Esophagus muscularis mucosa (tissue), 4 donors: ENCODE measurements at regions not wholly inside any gene's neighbourhood (a gene's known extent, or its start where the extent isn't known, plus 50 kb on each side); places are given as distances from the start of the nearest gene placed in this dataset.

ENCODE experiments used
- EP300 ChIP-seq: sonication (generic); formaldehyde crosslinking; IDR thresholded peaks from one replicate; pipeline ENCODE4 v1.6.1; 2017; ENCODE audit warnings: antibody characterized with exemption
- POLR2A ChIP-seq: fragments of 450-650 bp; IDR thresholded peaks from one replicate; pipeline ENCODE4 v1.6.1; 2017; ENCODE audit warnings: antibody characterized with exemption, moderate library complexity, mild to moderate bottlenecking, low read depth
- POLR2AphosphoS5 ChIP-seq, 2 donors: sonication (generic); formaldehyde crosslinking; IDR thresholded peaks; one replicate each; pipeline ENCODE4 v1.6.1; 2017; ENCODE audit warnings: antibody characterized with exemption in 2 of 2
- TF ChIP-seq, protein P1 (sequence below), 3 experiments: fragments of 200-600 bp in 2 of 3; fragments of 450-650 bp in 1 of 3; sonication (generic) in 2 of 3; IDR thresholded peaks; one replicate each; pipeline ENCODE4 v1.5.1; 2017 to 2019; ENCODE audit warnings: antibody characterized with exemption in 3 of 3, mild to moderate bottlenecking in 2 of 3, moderate library complexity in 1 of 3

DNA sequence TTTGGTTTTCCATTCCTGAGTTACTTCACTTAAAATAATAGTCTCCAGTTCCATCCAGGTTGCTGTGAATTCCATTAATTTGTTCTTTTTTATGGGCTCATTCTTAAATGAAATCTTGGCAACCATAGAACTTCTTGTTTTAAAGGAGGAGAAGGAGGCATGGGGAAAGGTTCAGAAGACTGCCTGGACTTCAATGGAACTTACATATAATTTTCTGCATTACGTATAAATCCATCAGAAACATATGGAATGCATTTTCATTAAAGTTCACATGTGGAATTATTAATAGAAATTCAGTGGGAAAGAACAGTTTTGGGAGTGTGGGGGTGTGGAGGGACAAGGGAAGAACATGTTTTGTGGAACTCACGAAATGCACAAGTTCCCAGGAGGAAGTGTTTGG, 176.6 kb upstream of the PRKCQ start:
- TF ChIP-seq, protein P1, sequence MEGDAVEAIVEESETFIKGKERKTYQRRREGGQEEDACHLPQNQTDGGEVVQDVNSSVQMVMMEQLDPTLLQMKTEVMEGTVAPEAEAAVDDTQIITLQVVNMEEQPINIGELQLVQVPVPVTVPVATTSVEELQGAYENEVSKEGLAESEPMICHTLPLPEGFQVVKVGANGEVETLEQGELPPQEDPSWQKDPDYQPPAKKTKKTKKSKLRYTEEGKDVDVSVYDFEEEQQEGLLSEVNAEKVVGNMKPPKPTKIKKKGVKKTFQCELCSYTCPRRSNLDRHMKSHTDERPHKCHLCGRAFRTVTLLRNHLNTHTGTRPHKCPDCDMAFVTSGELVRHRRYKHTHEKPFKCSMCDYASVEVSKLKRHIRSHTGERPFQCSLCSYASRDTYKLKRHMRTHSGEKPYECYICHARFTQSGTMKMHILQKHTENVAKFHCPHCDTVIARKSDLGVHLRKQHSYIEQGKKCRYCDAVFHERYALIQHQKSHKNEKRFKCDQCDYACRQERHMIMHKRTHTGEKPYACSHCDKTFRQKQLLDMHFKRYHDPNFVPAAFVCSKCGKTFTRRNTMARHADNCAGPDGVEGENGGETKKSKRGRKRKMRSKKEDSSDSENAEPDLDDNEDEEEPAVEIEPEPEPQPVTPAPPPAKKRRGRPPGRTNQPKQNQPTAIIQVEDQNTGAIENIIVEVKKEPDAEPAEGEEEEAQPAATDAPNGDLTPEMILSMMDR (IDR thresholded peaks at IDR 0.05): no peak
- TF ChIP-seq POLR2A: no peak
- TF ChIP-seq POLR2AphosphoS5 (IDR thresholded peaks at IDR 0.05): no peak
- TF ChIP-seq EP300: no peak
